Caco-2 (cell line): ENCODE measurements at regions not wholly inside any gene's neighbourhood (a gene's known extent, or its start where the extent isn't known, plus 50 kb on each side); places are given as distances from the start of the nearest gene placed in this dataset.

Experiments used
- BruUV-seq: library from RNA; stranded (reverse); fragments of 400-500 nt; replicated peaks from 2 replicates; lab custom pipeline; 2021; lab: Mats Ljungman, UMichigan
- CTCF ChIA-PET: fragments of 300-600 bp; sonication (Branson Sonifier 250); formaldehyde crosslinking; loops from one replicate; lab custom pipeline; 2022; ENCODE audit warnings: antibody characterized with exemption; lab: Charles Lee
- POLR2A ChIA-PET: fragments of 300-600 bp; sonication (Branson Sonifier 250); formaldehyde crosslinking; loops from one replicate; lab custom pipeline; 2022; ENCODE audit warnings: antibody characterized with exemption; lab: Charles Lee
- DNase-seq, 2 experiments: peaks; one replicate each; pipeline versions ENCODE4 v3.0.0 to v3.0.0-alpha.2; 2020 to 2022
- H3K27me3 ChIP-seq: replicated peaks from 2 replicates; pipeline ENCODE4 v1.6.0; 2011; ENCODE audit warnings: low read length; ENCODE audit not compliant: control insufficient read depth, insufficient read depth
- H3K36me3 ChIP-seq: 2 replicates; pipeline ENCODE4 v1.5.1; 2011; ENCODE audit warnings: low read length; ENCODE audit not compliant: control insufficient read depth, insufficient read depth
- H3K4me1 ChIP-seq: fragments of 250-450 bp; sonication (Bioruptor Pico); 2 replicates; pipeline ENCODE4 v1.5.1; 2020; ENCODE audit warnings: mild to moderate bottlenecking
- H3K4me3 ChIP-seq: 2 replicates; pipeline ENCODE4 v1.5.1; 2011; ENCODE audit warnings: low read depth, mild to moderate bottlenecking, control low read depth, low read length
- H3K9me3 ChIP-seq: fragments of 250-450 bp; sonication (Bioruptor Pico); 2 replicates; pipeline ENCODE4 v1.5.1; 2020; ENCODE audit warnings: mild to moderate bottlenecking, moderate library complexity
- H3K27ac Mint-ChIP-seq: one replicate; pipeline ENCODE4 v1.8.0; 2022; ENCODE audit warnings: mixed read lengths; ENCODE audit not compliant: unreplicated experiment
- H3K27me3 Mint-ChIP-seq: one replicate; pipeline ENCODE4 v1.8.0; 2022; ENCODE audit warnings: mixed read lengths; ENCODE audit not compliant: insufficient read depth, unreplicated experiment
- H3K36me3 Mint-ChIP-seq: one replicate; pipeline ENCODE4 v1.8.0; 2022; ENCODE audit warnings: mild to moderate bottlenecking, mixed read lengths; ENCODE audit not compliant: insufficient read depth, unreplicated experiment
- H3K4me1 Mint-ChIP-seq: one replicate; pipeline ENCODE4 v1.8.0; 2022; ENCODE audit warnings: low read depth, mixed read lengths; ENCODE audit not compliant: unreplicated experiment
- H3K4me3 Mint-ChIP-seq: one replicate; pipeline ENCODE4 v1.8.0; 2022; ENCODE audit warnings: mild to moderate bottlenecking, moderate library complexity, mixed read lengths; ENCODE audit not compliant: unreplicated experiment
- H3K9me3 Mint-ChIP-seq: one replicate; pipeline ENCODE4 v1.8.0; 2022; ENCODE audit warnings: mixed read lengths; ENCODE audit not compliant: unreplicated experiment
- CTCF ChIP-seq, 2 experiments: fragments of 200-600 bp in 1 of 2; IDR thresholded peaks; 1 replicate in 1 of 2; 2 replicates in 1 of 2; pipeline versions ENCODE4 v1.5.1 to v1.8.0; 2011 to 2022; ENCODE audit warnings: antibody characterized with exemption in 1 of 2, control low read depth in 1 of 2, inconsistent platforms in 1 of 2, low read depth in 1 of 2, low read length in 1 of 2, mild to moderate bottlenecking in 1 of 2, moderate library complexity in 1 of 2; ENCODE audit not compliant: insufficient read depth in 1 of 2, severe bottlenecking in 1 of 2, unreplicated experiment in 1 of 2
- intact Hi-C: fragments of 100-400 bp; cut with micrococcal nuclease; formaldehyde crosslinking; loops from one replicate; pipeline ENCODE4 v1.10.0; 2022; ENCODE audit not compliant: unreplicated experiment

- no peak overlapping the region for H3K4me3 Mint-ChIP-seq
- no peaks in the 10 kb centered on the region for H3K4me1 Mint-ChIP-seq
- ChIA-PET POLR2A (no interaction called here), CTCF (no interaction called here)
- DNase-seq: peak in 1 of 2 experiments; percentile 32
- BruUV-seq: no TSS peak
- H3K36me3 Mint-ChIP-seq: no peaks in the 10 kb centered on the region
- H3K27me3 Mint-ChIP-seq: peaks cover 32% of the 10 kb centered on the region
- Histone ChIP-seq H3K4me1 (no peaks in the 10 kb centered on the region), H3K27me3 (no peaks in the 10 kb centered on the region; the same call in 1 of the 2 replicates), H3K4me3 (no peak overlapping the region), H3K9me3 (0 out of 2 replicates have a peak, but pooled peaks cover 3% of the 10 kb centered on the region), H3K36me3 (no peaks in the 10 kb centered on the region)
- no peak overlapping the region for H3K27ac Mint-ChIP-seq
- no peaks in the 10 kb centered on the region for H3K9me3 Mint-ChIP-seq
- no peak for TF ChIP-seq CTCF (IDR thresholded peaks at IDR 0.05; ENCODE audit: insufficient read depth in 1 of 2, low read depth in 1 of 2, low read length in 1 of 2, severe bottlenecking in 1 of 2, unreplicated experiment in 1 of 2)
- intact Hi-C loops: no loop called here
Measured at GRCh38 chr20:63138855-63139341, 77.0 kb downstream of the YTHDF1 start.

GRCh38 chr20:63137851-63138415 lies 78.0 kb downstream of the YTHDF1 start:
- ChIA-PET CTCF (no interaction called here), POLR2A (no interaction called here)
- no peak for TF ChIP-seq CTCF (IDR thresholded peaks at IDR 0.05; ENCODE audit: insufficient read depth in 1 of 2, low read depth in 1 of 2, low read length in 1 of 2, severe bottlenecking in 1 of 2, unreplicated experiment in 1 of 2)
- 0 out of 2 replicates have a peak, but pooled peaks cover 3% of the 10 kb centered on the region for H3K9me3 ChIP-seq
- peak in 1 of 2 experiments; percentile 38 for DNase-seq
- H3K27me3 ChIP-seq: no peaks in the 10 kb centered on the region; the same call in 1 of the 2 replicates
- no peaks in the 10 kb centered on the region for H3K4me1 ChIP-seq
- Mint-ChIP-seq H3K4me3 (no peak overlapping the region), H3K27ac (no peak overlapping the region), H3K4me1 (no peaks in the 10 kb centered on the region), H3K36me3 (no peaks in the 10 kb centered on the region), H3K9me3 (no peaks in the 10 kb centered on the region), H3K27me3 (peaks cover 26% of the 10 kb centered on the region)
- intact Hi-C loops: no loop called here
- no peaks in the 10 kb centered on the region for H3K36me3 ChIP-seq
- no peak overlapping the region for H3K4me3 ChIP-seq
- no TSS peak for BruUV-seq

GRCh38 chr20:63136296-63136695 lies 79.6 kb downstream of the YTHDF1 start:
- Mint-ChIP-seq H3K36me3 (no peaks in the 10 kb centered on the region), H3K9me3 (no peaks in the 10 kb centered on the region), H3K27me3 (peaks cover 18% of the 10 kb centered on the region), H3K4me3 (no peak overlapping the region), H3K4me1 (no peaks in the 10 kb centered on the region), H3K27ac (no peak overlapping the region)
- Histone ChIP-seq H3K9me3 (no peaks in the 10 kb centered on the region), H3K27me3 (no peaks in the 10 kb centered on the region; the same call in 1 of the 2 replicates), H3K4me1 (no peaks in the 10 kb centered on the region), H3K36me3 (no peaks in the 10 kb centered on the region), H3K4me3 (no peak overlapping the region)
- ChIA-PET CTCF (no interaction called here), POLR2A (no interaction called here)
- DNase-seq: peak in 1 of 2 experiments; percentile 30
- no TSS peak for BruUV-seq
- intact Hi-C loops: no loop called here
- TF ChIP-seq CTCF (IDR thresholded peaks at IDR 0.05; ENCODE audit: insufficient read depth in 1 of 2, low read depth in 1 of 2, low read length in 1 of 2, severe bottlenecking in 1 of 2, unreplicated experiment in 1 of 2): no peak
